ENCODE measurements at regions not wholly inside any gene's neighbourhood (a gene's known extent, or its start where the extent isn't known, plus 50 kb on each side); places are given as distances from the start of the nearest gene placed in this dataset.
"Not testable (repeated sequence)": the region's sequence is repeated elsewhere in the genome, so short reads cannot be mapped to it uniquely, and the experiment has no call there.

GRCh38 chr6:85005494-85005893, 241.1 kb upstream of the TBX18 start:
- no peak for DNase-seq

- DNase-seq, result no peak
Measured at GRCh38 chr6:85004361-85004995, 240.1 kb upstream of the TBX18 start.

GRCh38 chr6:85002847-85003246, 238.4 kb upstream of the TBX18 start:
- DNase-seq, result no peak

GRCh38 chr6:85000001-85000400, 235.6 kb upstream of the TBX18 start:
- no peak for DNase-seq

GRCh38 chr6:84998223-84998622, 233.8 kb upstream of the TBX18 start:
- no peak for DNase-seq

GRCh38 chr6:84988766-84989165, 224.4 kb upstream of the TBX18 start:
- DNase-seq, result not testable (repeated sequence)

- not testable (repeated sequence) for DNase-seq
Measured at GRCh38 chr6:84985490-84985889, 221.1 kb upstream of the TBX18 start.

- DNase-seq, result no peak
Measured at GRCh38 chr6:84979541-84979940, 215.1 kb upstream of the TBX18 start.

GRCh38 chr6:84977363-84977705, 212.9 kb upstream of the TBX18 start:
- no peak for DNase-seq

GRCh38 chr6:84976526-84977362, 212.3 kb upstream of the TBX18 start:
- peak in 1 of 3 experiments; percentile 9 for DNase-seq

- no peak for DNase-seq
Measured at GRCh38 chr6:84975316-84975715, 210.9 kb upstream of the TBX18 start.

GRCh38 chr6:84973606-84974005, 209.2 kb upstream of the TBX18 start:
- DNase-seq, result no peak

- DNase-seq, result no peak
Measured at GRCh38 chr6:84967965-84968364, 203.6 kb upstream of the TBX18 start.

GRCh38 chr6:84967389-84967788, 203.0 kb upstream of the TBX18 start:
- DNase-seq, result peak; percentile 10 to 70 (median 22)

- peak in 1 of 3 experiments; percentile 7 for DNase-seq
Measured at GRCh38 chr6:84953111-84953755, 188.8 kb upstream of the TBX18 start.

- DNase-seq, result not testable (repeated sequence)
Measured at GRCh38 chr6:84944926-84945325, 180.5 kb upstream of the TBX18 start.

- no peak for DNase-seq
Measured at GRCh38 chr6:84943905-84944304, 179.5 kb upstream of the TBX18 start.

- not testable (repeated sequence) for DNase-seq
Measured at GRCh38 chr6:84941609-84942008, 177.2 kb upstream of the TBX18 start.

- DNase-seq, result no peak
Measured at GRCh38 chr6:84929212-84929611, 164.8 kb upstream of the TBX18 start.

- DNase-seq, result no peak
Measured at GRCh38 chr6:84927551-84927950, 163.2 kb upstream of the TBX18 start.

- DNase-seq, result peak in 1 of 3 experiments; percentile 18
Measured at GRCh38 chr6:84926189-84927155, 162.1 kb upstream of the TBX18 start.

- no peak for DNase-seq
Measured at GRCh38 chr6:84921891-84922290, 157.5 kb upstream of the TBX18 start.

GRCh38 chr6:84920021-84920420, 155.6 kb upstream of the TBX18 start:
- DNase-seq, result no peak
